Activated T-cell treated with anti-CD3 and anti-CD28 coated beads for 48 hours (primary cell): ENCODE measurements at regions not wholly inside any gene's neighbourhood (a gene's known extent, or its start where the extent isn't known, plus 50 kb on each side); places are given as distances from the start of the nearest gene placed in this dataset.

Experiments used
- DNase-seq: peaks from one replicate; pipeline ENCODE4 v3.0.0-alpha.2; 2020; ENCODE audit warnings: low read depth

GRCh38 chr13:105363261-105364190 is 1171.9 kb downstream of the EFNB2 start:
- DNase-seq = no peak

- DNase-seq = no peak
These were observed 1181.8 kb downstream of the EFNB2 start for GRCh38 chr13:105353654-105354053.

- DNase-seq = no peak
These were observed 1186.3 kb downstream of the EFNB2 start for GRCh38 chr13:105349082-105349723.

- DNase-seq = no peak
These were observed 1189.2 kb downstream of the EFNB2 start for GRCh38 chr13:105346141-105346775.

GRCh38 chr13:105345730-105346129 is 1189.7 kb downstream of the EFNB2 start:
- no peak for DNase-seq

- no peak for DNase-seq
These were observed 1190.3 kb downstream of the EFNB2 start for GRCh38 chr13:105345131-105345530.

- no peak for DNase-seq
These were observed 1192.2 kb downstream of the EFNB2 start for GRCh38 chr13:105343134-105343806.

- no peak for DNase-seq
These were observed 1193.1 kb downstream of the EFNB2 start for GRCh38 chr13:105342281-105342820.

- DNase-seq = no peak
These were observed 1193.7 kb downstream of the EFNB2 start for GRCh38 chr13:105341758-105342157.

- DNase-seq = no peak
These were observed 1194.2 kb downstream of the EFNB2 start for GRCh38 chr13:105341256-105341655.

GRCh38 chr13:105340061-105340606 is 1195.3 kb downstream of the EFNB2 start:
- no peak for DNase-seq

- DNase-seq = no peak
These were observed 1196.7 kb downstream of the EFNB2 start for GRCh38 chr13:105338773-105339172.

GRCh38 chr13:105338006-105338405 is 1197.5 kb downstream of the EFNB2 start:
- DNase-seq = no peak

- DNase-seq = no peak
These were observed 1198.5 kb downstream of the EFNB2 start for GRCh38 chr13:105336706-105337576.

- DNase-seq = no peak
These were observed 1201.3 kb downstream of the EFNB2 start for GRCh38 chr13:105334211-105334610.

GRCh38 chr13:105333416-105333815 is 1202.0 kb downstream of the EFNB2 start:
- no peak for DNase-seq

GRCh38 chr13:105329359-105329758 is 1206.1 kb downstream of the EFNB2 start:
- no peak for DNase-seq

GRCh38 chr13:105328212-105328611 is 1207.2 kb downstream of the EFNB2 start:
- DNase-seq = no peak

GRCh38 chr13:105327581-105328126 is 1207.8 kb downstream of the EFNB2 start:
- DNase-seq = no peak

GRCh38 chr13:105319875-105320274 is 1215.6 kb downstream of the EFNB2 start:
- no peak for DNase-seq
